OCI-LY1 (cell line): ENCODE measurements at regions not wholly inside any gene's neighbourhood (a gene's known extent, or its start where the extent isn't known, plus 50 kb on each side); places are given as distances from the start of the nearest gene placed in this dataset.

Experiments used
- H2AFZ ChIP-seq: fragments of 200-600 bp; sonication (generic), shearing (Covaris generic); 2 replicates; pipeline ENCODE4 v1.6.0; 2014; ENCODE audit warnings: antibody characterized with exemption, mild to moderate bottlenecking, low read length
- H3F3A ChIP-seq: fragments of 200-600 bp; sonication (generic), shearing (Covaris generic); 2 replicates; pipeline ENCODE4 v1.6.0; 2014; ENCODE audit warnings: mild to moderate bottlenecking, antibody characterized with exemption, low read length, moderate library complexity; ENCODE audit not compliant: insufficient read depth
- H3K27ac ChIP-seq: fragments of 200-600 bp; sonication (generic); 2 replicates; pipeline ENCODE4 v1.5.1; 2014; ENCODE audit warnings: low read length, mixed run types, mild to moderate bottlenecking, low read depth; ENCODE audit not compliant: poor library complexity, severe bottlenecking
- H3K27me3 ChIP-seq: fragments of 200-600 bp; sonication (generic); 2 replicates; pipeline ENCODE4 v1.6.0; 2014; ENCODE audit warnings: antibody characterized with exemption, mild to moderate bottlenecking, low read length, moderate library complexity; ENCODE audit not compliant: insufficient read depth
- H3K36me3 ChIP-seq: fragments of 200-600 bp; sonication (generic); 2 replicates; pipeline ENCODE4 v1.6.1; 2014; ENCODE audit warnings: mild to moderate bottlenecking, antibody characterized with exemption, low read length, moderate library complexity, mixed read lengths; ENCODE audit not compliant: insufficient read depth
- H3K4me1 ChIP-seq: fragments of 200-600 bp; sonication (generic); 2 replicates; pipeline ENCODE4 v1.5.1; 2014; ENCODE audit warnings: mild to moderate bottlenecking, low read length, moderate library complexity; ENCODE audit not compliant: insufficient read depth, severe bottlenecking
- H3K4me2 ChIP-seq: fragments of 200-600 bp; sonication (generic), shearing (Covaris generic); 2 replicates; pipeline ENCODE4 v1.6.1; 2014; ENCODE audit warnings: low read length
- H3K4me3 ChIP-seq: fragments of 200-600 bp; sonication (generic); 2 replicates; pipeline ENCODE4 v1.5.1; 2014; ENCODE audit warnings: low read length, low read depth, mild to moderate bottlenecking, mixed read lengths; ENCODE audit not compliant: poor library complexity, severe bottlenecking
- H3K79me2 ChIP-seq: fragments of 200-600 bp; shearing (Covaris generic); 2 replicates; pipeline ENCODE4 v1.6.1; 2016; ENCODE audit warnings: mixed run types, low read length, mixed read lengths; ENCODE audit not compliant: insufficient read depth
- H3K9ac ChIP-seq: fragments of 200-600 bp; sonication (generic), shearing (Covaris generic); 2 replicates; pipeline ENCODE4 v1.6.1; 2014; ENCODE audit warnings: mild to moderate bottlenecking, low read length, mixed read lengths
- H3K9me2 ChIP-seq: fragments of 200-600 bp; sonication (generic), shearing (Covaris generic); 2 replicates; pipeline ENCODE4 v1.6.1; 2014; ENCODE audit warnings: low read depth, mild to moderate bottlenecking, low read length, mixed read lengths
- H3K9me3 ChIP-seq: fragments of 200-600 bp; shearing (Covaris generic); 2 replicates; pipeline ENCODE4 v1.6.1; 2014; ENCODE audit warnings: low read length, mixed read lengths
- H4K20me1 ChIP-seq: fragments of 200-600 bp; sonication (generic), shearing (Covaris generic); 2 replicates; pipeline ENCODE4 v1.6.0; 2016; ENCODE audit warnings: mild to moderate bottlenecking, low read length; ENCODE audit not compliant: insufficient read depth
- CTCF ChIP-seq: fragments of 200-600 bp; sonication (generic), shearing (Covaris generic); IDR thresholded peaks from 2 replicates; pipeline ENCODE4 v1.5.1; 2017; ENCODE audit warnings: mild to moderate bottlenecking, antibody characterized with exemption, low read length, moderate library complexity, mixed read lengths
- EZH2 ChIP-seq: fragments of 200-600 bp; sonication (generic), shearing (Covaris generic); IDR thresholded peaks from 2 replicates; pipeline ENCODE4 v1.8.0; 2017; ENCODE audit warnings: borderline replicate concordance, mixed run types, mild to moderate bottlenecking, antibody characterized with exemption, low read length, moderate library complexity, mixed read lengths

- no peaks in the 10 kb centered on the region for H3K27me3 ChIP-seq
- no peaks in the 10 kb centered on the region for H3K4me1 ChIP-seq
- TF ChIP-seq EZH2: no peak
- no peak for TF ChIP-seq CTCF
- no peak overlapping the region for H2AFZ ChIP-seq
- H4K20me1 ChIP-seq: no peaks in the 10 kb centered on the region
- H3K9me2 ChIP-seq: no peaks in the 10 kb centered on the region
- H3K4me2 ChIP-seq: no peak overlapping the region
- H3K4me3 ChIP-seq: no peak overlapping the region
- H3K9ac ChIP-seq: no peak overlapping the region
- H3K9me3 ChIP-seq: no peaks in the 10 kb centered on the region
- no peaks in the 10 kb centered on the region for H3K79me2 ChIP-seq
- H3K36me3 ChIP-seq: no peaks in the 10 kb centered on the region
- H3F3A ChIP-seq: no peaks in the 10 kb centered on the region
- H3K27ac ChIP-seq: no peak overlapping the region
These were observed 182.0 kb downstream of the ZNF330 start for GRCh38 chr4:141402712-141403111.

GRCh38 chr4:141403782-141404181, 183.1 kb downstream of the ZNF330 start:
- Histone ChIP-seq H4K20me1 (no peaks in the 10 kb centered on the region), H3K27me3 (no peaks in the 10 kb centered on the region), H3F3A (no peaks in the 10 kb centered on the region)

DNA sequence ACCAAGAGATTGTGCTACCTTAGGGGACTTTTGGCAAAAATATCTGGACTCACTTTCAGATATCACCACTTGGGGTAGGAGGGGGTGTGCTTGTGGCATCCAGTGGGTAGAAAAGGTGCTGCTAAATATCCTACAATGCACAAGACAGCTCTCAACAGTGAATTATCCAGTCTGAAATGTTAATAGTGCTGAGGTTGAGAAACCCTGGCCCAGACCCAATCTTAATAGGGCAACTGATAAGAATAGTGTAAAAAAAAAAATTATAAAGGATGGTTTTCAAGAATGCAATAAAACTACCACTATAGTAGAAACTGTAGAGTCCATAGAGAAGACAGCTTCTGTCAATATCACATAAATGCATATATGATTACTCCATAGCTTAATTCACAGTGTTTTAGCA, 185.5 kb downstream of the ZNF330 start:
- TF ChIP-seq EZH2: no peak
- TF ChIP-seq CTCF: no peak
- no peak overlapping the region for H3K27ac ChIP-seq
- no peak overlapping the region for H3K9ac ChIP-seq
- no peaks in the 10 kb centered on the region for H4K20me1 ChIP-seq
- H3K4me1 ChIP-seq: no peaks in the 10 kb centered on the region
- no peak overlapping the region for H2AFZ ChIP-seq
- H3K4me3 ChIP-seq: no peak overlapping the region
- no peaks in the 10 kb centered on the region for H3F3A ChIP-seq
- no peaks in the 10 kb centered on the region for H3K9me3 ChIP-seq
- no peaks in the 10 kb centered on the region for H3K9me2 ChIP-seq
- no peaks in the 10 kb centered on the region for H3K27me3 ChIP-seq
- H3K36me3 ChIP-seq: no peaks in the 10 kb centered on the region
- no peaks in the 10 kb centered on the region for H3K79me2 ChIP-seq
- H3K4me2 ChIP-seq: no peak overlapping the region

More at GRCh38 chr4:141403782-141404181, 183.1 kb downstream of the ZNF330 start:
- no peaks in the 10 kb centered on the region for H3K9me2 ChIP-seq
- no peaks in the 10 kb centered on the region for H3K36me3 ChIP-seq
- TF ChIP-seq EZH2 (no peak), CTCF (no peak)
- no peaks in the 10 kb centered on the region for H3K79me2 ChIP-seq
- no peak overlapping the region for H3K9ac ChIP-seq
- no peak overlapping the region for H2AFZ ChIP-seq
- H3K4me2 ChIP-seq: no peak overlapping the region
- H3K4me3 ChIP-seq: no peak overlapping the region
- H3K4me1 ChIP-seq: no peaks in the 10 kb centered on the region
- H3K9me3 ChIP-seq: no peaks in the 10 kb centered on the region
- no peak overlapping the region for H3K27ac ChIP-seq
